NB4 (cell line): ENCODE measurements at regions not wholly inside any gene's neighbourhood (a gene's known extent, or its start where the extent isn't known, plus 50 kb on each side); places are given as distances from the start of the nearest gene placed in this dataset.

ENCODE experiments used
- DNase-seq: peaks from one replicate; pipeline ENCODE4 v3.0.0; 2010; ENCODE audit warnings: low read depth
- H3K4me3 ChIP-seq: one replicate; pipeline ENCODE4 v1.5.1; 2011; ENCODE audit warnings: mild to moderate bottlenecking, low read depth, low read length, moderate library complexity
- MYC ChIP-seq: IDR thresholded peaks from 2 replicates; pipeline ENCODE4 v1.6.1; 2011; ENCODE audit warnings: low read depth, low read length
- POLR2A ChIP-seq: IDR thresholded peaks from 2 replicates; pipeline ENCODE4 v1.6.1; 2011; ENCODE audit warnings: mild to moderate bottlenecking; ENCODE audit not compliant: insufficient read length; ENCODE audit errors: extremely low read depth
- TF ChIP-seq, protein P1 (sequence below): IDR thresholded peaks from 2 replicates; pipeline ENCODE4 v1.6.1; 2011; ENCODE audit warnings: low read depth, low read length
- TF ChIP-seq, protein P2 (sequence below): IDR thresholded peaks from one replicate; pipeline ENCODE4 v1.5.1; 2012; ENCODE audit warnings: low read depth, low read length

DNA sequence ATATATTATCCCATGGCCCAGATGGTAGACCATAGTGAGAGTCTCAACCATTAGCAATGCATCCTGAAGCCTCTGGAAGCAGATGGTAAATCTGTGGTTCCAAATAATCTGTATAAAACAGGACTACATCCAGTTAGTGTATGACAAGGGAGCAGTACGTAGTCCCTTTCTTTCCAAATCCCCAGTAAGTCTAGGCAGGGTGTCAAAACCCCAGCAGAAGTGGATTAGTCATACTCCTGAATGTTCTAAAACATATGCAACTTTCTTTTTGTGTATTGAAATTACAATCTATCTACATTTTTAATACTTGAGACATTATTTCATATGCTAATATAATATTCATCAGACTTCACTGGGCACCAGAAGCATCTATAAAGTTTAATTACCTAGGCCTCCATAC, 295.1 kb upstream of the ANO5 start:
- H3K4me3 ChIP-seq: no peak overlapping the region
- TF ChIP-seq, protein P1, sequence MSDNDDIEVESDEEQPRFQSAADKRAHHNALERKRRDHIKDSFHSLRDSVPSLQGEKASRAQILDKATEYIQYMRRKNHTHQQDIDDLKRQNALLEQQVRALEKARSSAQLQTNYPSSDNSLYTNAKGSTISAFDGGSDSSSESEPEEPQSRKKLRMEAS: no peak
- TF ChIP-seq POLR2A (no peak), MYC (no peak)
- TF ChIP-seq, protein P2, sequence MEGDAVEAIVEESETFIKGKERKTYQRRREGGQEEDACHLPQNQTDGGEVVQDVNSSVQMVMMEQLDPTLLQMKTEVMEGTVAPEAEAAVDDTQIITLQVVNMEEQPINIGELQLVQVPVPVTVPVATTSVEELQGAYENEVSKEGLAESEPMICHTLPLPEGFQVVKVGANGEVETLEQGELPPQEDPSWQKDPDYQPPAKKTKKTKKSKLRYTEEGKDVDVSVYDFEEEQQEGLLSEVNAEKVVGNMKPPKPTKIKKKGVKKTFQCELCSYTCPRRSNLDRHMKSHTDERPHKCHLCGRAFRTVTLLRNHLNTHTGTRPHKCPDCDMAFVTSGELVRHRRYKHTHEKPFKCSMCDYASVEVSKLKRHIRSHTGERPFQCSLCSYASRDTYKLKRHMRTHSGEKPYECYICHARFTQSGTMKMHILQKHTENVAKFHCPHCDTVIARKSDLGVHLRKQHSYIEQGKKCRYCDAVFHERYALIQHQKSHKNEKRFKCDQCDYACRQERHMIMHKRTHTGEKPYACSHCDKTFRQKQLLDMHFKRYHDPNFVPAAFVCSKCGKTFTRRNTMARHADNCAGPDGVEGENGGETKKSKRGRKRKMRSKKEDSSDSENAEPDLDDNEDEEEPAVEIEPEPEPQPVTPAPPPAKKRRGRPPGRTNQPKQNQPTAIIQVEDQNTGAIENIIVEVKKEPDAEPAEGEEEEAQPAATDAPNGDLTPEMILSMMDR: no peak
- no peak for DNase-seq

DNA sequence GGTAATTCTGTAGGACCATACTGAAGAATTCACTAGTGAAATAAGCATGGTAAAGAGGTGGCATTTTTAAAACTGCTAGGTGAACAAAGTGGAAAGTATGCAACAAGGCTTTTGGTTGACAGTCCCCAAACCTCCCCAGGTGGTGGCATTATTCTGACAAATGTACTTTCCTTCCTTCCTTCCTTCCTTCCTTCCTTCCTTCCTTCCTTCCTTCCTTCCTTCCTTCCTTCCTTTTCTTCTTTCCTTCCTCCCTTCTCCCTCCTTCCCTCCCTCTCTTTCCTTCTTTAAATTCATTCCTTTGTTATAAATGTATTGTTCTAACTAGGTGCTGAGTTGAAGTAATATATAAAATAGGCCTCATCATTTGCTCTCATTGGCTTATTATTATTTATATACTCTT, 284.7 kb upstream of the ANO5 start:
- DNase-seq: no peak

DNA sequence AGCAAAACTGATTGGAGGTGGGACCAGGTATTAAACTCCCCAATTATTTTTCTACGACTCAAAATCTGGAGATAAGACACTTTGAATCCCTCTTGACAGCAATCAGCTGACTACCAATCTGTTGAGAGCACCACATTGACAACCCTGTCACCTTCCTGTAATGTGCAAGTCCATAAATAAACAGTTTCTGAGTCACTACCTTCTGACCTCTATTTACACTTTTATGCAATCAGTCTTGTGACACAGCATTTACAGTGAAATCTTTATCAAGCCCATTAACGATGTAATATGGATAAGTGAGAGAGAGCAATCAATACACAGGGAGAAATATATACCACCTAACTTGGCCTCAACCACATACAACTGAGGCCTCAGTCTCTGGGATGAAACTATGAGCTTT, 283.7 kb upstream of the ANO5 start:
- DNase-seq: no peak
- TF ChIP-seq, protein P2: no peak
- TF ChIP-seq, protein P1: no peak
- TF ChIP-seq MYC (no peak), POLR2A (no peak)
- no peak overlapping the region for H3K4me3 ChIP-seq

More for the DNA sequence above, 284.7 kb upstream of the ANO5 start:
- no peak overlapping the region for H3K4me3 ChIP-seq
- TF ChIP-seq, protein P1: no peak

DNA sequence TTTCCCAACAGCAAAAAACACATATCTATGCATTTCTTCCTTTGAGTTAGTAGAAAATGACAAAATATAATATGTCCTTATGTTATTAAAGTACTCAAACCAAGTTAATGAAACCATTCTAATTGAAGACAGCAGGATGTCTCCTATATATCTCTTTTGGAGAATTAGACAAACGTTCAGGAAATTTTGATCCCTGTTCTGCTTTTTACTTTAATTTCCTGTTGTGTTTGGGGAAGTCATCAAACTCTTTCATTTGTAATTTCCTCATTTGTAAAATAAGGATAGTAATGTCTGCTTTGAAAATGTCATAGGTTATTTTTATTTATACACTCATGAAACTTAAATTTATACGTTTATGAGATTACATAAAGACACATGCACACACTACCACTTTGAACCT, 281.8 kb upstream of the ANO5 start:
- TF ChIP-seq, protein P1: no peak
- TF ChIP-seq, protein P2: no peak
- TF ChIP-seq POLR2A: no peak
- TF ChIP-seq MYC: no peak
- no peak overlapping the region for H3K4me3 ChIP-seq
- DNase-seq: no peak

DNA sequence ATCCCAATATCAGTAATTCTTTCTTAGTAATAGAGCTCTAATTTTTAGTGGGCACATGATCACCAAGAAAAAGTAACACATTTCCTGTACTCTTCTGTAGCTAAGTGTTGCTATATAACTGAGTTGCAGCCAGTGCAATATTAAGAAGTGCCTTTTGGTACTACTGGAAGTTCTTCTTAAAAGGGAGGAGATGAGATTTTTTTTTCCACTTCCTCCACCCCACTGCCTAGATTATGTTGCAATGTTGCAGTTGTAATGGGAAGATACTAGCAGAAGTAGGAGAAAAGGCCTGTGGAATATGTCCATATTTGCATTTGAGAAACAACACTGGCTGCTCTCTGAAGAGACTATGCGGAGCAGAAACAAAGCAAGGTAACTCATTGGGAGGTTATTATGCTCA, 280.6 kb upstream of the ANO5 start:
- no peak overlapping the region for H3K4me3 ChIP-seq
- DNase-seq: no peak
- TF ChIP-seq MYC (no peak), POLR2A (no peak)
- TF ChIP-seq, protein P1: no peak
- TF ChIP-seq, protein P2: no peak

DNA sequence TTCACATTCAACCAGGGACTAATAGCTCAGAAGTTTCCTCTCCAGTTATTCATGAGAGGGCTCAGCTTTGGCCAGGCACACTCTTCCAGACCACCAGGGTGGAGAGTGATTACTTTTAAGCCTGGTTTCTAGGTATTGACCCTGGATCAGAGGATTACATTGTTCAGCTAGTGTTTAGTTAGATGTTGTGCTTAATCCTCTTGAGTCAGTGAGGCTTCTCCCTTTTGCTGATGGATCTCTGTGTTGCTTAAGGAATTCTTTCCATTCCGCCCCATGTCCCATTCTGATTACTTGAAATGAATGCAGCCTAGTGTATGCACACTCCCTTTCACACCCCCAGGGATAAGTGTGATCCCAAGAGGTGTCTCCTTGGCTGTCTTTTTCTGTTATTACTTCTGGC, 271.7 kb upstream of the ANO5 start:
- no peak for DNase-seq
- TF ChIP-seq, protein P2: no peak
- TF ChIP-seq POLR2A: no peak
- TF ChIP-seq, protein P1: no peak
- no peak for TF ChIP-seq MYC
- H3K4me3 ChIP-seq: no peak overlapping the region
